HK-2 (cell line): ENCODE measurements at regions not wholly inside any gene's neighbourhood (a gene's known extent, or its start where the extent isn't known, plus 50 kb on each side); places are given as distances from the start of the nearest gene placed in this dataset.
"Not testable (repeated sequence)": the region's sequence is repeated elsewhere in the genome, so short reads cannot be mapped to it uniquely, and the experiment has no call there.

Source experiments
- DNase-seq: peaks from one replicate; pipeline ENCODE4 v3.0.0-alpha.2; 2018; ENCODE audit not compliant: unreplicated experiment

GRCh38 chr6:141780296-141780695 is 352.4 kb upstream of the GJE1 start:
- DNase-seq: no peak

- no peak for DNase-seq
Observed at GRCh38 chr6:141764388-141764787, 368.3 kb upstream of the GJE1 start.

- DNase-seq: no peak
Observed at GRCh38 chr6:141758430-141758829, 374.3 kb upstream of the GJE1 start.

GRCh38 chr6:141753180-141753579 is 379.5 kb upstream of the GJE1 start:
- DNase-seq: no peak

- no peak for DNase-seq
Observed at GRCh38 chr6:141752677-141753076, 380.0 kb upstream of the GJE1 start.

- DNase-seq: not testable (repeated sequence)
Observed at GRCh38 chr6:141746324-141746723, 386.4 kb upstream of the GJE1 start.

GRCh38 chr6:141744971-141745370 is 387.8 kb upstream of the GJE1 start:
- DNase-seq: no peak

GRCh38 chr6:141744194-141744925 is 388.4 kb upstream of the GJE1 start:
- DNase-seq: no peak

GRCh38 chr6:141736104-141736503 is 396.6 kb upstream of the GJE1 start:
- DNase-seq: no peak

- DNase-seq: no peak
Observed at GRCh38 chr6:141735126-141735525, 397.6 kb upstream of the GJE1 start.

- no peak for DNase-seq
Observed at GRCh38 chr6:141734071-141734840, 398.5 kb upstream of the GJE1 start.

- no peak for DNase-seq
Observed at GRCh38 chr6:141729146-141729545, 403.6 kb upstream of the GJE1 start.

GRCh38 chr6:141728330-141728729 is 404.4 kb upstream of the GJE1 start:
- no peak for DNase-seq

GRCh38 chr6:141726248-141726647 is 406.5 kb upstream of the GJE1 start:
- DNase-seq: no peak

- DNase-seq: no peak
Observed at GRCh38 chr6:141724731-141725130, 408.0 kb upstream of the GJE1 start.

GRCh38 chr6:141719476-141719875 is 413.2 kb upstream of the GJE1 start:
- no peak for DNase-seq

GRCh38 chr6:141705431-141705830 is 427.3 kb upstream of the GJE1 start:
- DNase-seq: no peak

- no peak for DNase-seq
Observed at GRCh38 chr6:141704151-141704550, 428.6 kb upstream of the GJE1 start.

- DNase-seq: no peak
Observed at GRCh38 chr6:141701732-141702131, 431.0 kb upstream of the GJE1 start.

- DNase-seq: no peak
Observed at GRCh38 chr6:141700819-141701218, 431.9 kb upstream of the GJE1 start.

- DNase-seq: no peak
Observed at GRCh38 chr6:141688916-141689315, 443.8 kb upstream of the GJE1 start.

- no peak for DNase-seq
Observed at GRCh38 chr6:141685416-141685815, 447.3 kb upstream of the GJE1 start.

GRCh38 chr6:141682391-141682790 is 450.3 kb upstream of the GJE1 start:
- DNase-seq: no peak
